Uterus (tissue), 3 donors: ENCODE measurements at regions not wholly inside any gene's neighbourhood (a gene's known extent, or its start where the extent isn't known, plus 50 kb on each side); places are given as distances from the start of the nearest gene placed in this dataset.
A peak's percentile ranks its signal among the peaks of the same experiment; 100 is the strongest.

ENCODE experiments used
- DNase-seq, 2 donors: peaks; one replicate each; pipeline ENCODE4 v3.0.0-alpha.2; 2019 to 2020
- H3K27ac ChIP-seq, 2 donors: fragments of 200-600 bp; sonication (generic); 1 replicate in 1 of 2; 2 replicates in 1 of 2; pipeline ENCODE4 v1.5.1; 2016 to 2018
- H3K27me3 ChIP-seq, 2 donors: fragments of 200-600 bp; sonication (generic); one replicate each; pipeline ENCODE4 v1.5.1; 2018 to 2019; ENCODE audit warnings: control low read depth in 1 of 2
- H3K36me3 ChIP-seq, 2 donors: fragments of 200-600 bp; sonication (generic); one replicate each; pipeline ENCODE4 v1.5.1; 2019; ENCODE audit warnings: control low read depth in 1 of 2
- H3K4me1 ChIP-seq, 2 donors: fragments of 200-600 bp; sonication (generic); one replicate each; pipeline ENCODE4 v1.5.1; 2018 to 2019; ENCODE audit warnings: control low read depth in 1 of 2
- H3K4me3 ChIP-seq, 2 donors: fragments of 200-600 bp; sonication (generic); 1 replicate in 1 of 2; 2 replicates in 1 of 2; pipeline ENCODE4 v1.5.1; 2018 to 2019; ENCODE audit warnings: mild to moderate bottlenecking in 1 of 2
- H3K9me3 ChIP-seq, 2 donors: fragments of 200-600 bp; sonication (generic); one replicate each; pipeline ENCODE4 v1.5.1; 2019; ENCODE audit warnings: control low read depth in 1 of 2
- CTCF ChIP-seq, 4 experiments: fragments of 200-600 bp in 2 of 4; fragments of 450-650 bp in 2 of 4; sonication (generic) in 2 of 4; IDR thresholded peaks; one replicate each; pipeline ENCODE4 v1.5.1; 2016 to 2019; ENCODE audit warnings: antibody characterized with exemption in 4 of 4, mild to moderate bottlenecking in 2 of 4, moderate library complexity in 1 of 4
- POLR2A ChIP-seq, 2 donors: fragments of 450-650 bp; IDR thresholded peaks; one replicate each; pipeline ENCODE4 v1.6.1; 2016; ENCODE audit warnings: antibody characterized with exemption in 2 of 2, mild to moderate bottlenecking in 1 of 2, moderate library complexity in 1 of 2
- intact Hi-C: fragments of 100-400 bp; cut with DNase I; formaldehyde crosslinking; loops from one replicate; pipeline ENCODE4 v1.15.1; 2023; ENCODE audit warnings: low total_unique reads
- donor health status: DM: yes; HTN: yes; CAD: no.

- H3K9me3 ChIP-seq = no peaks in the 10 kb centered on the region
- H3K36me3 ChIP-seq = no peaks in the 10 kb centered on the region
- no peak overlapping the region for H3K27ac ChIP-seq
- TF ChIP-seq CTCF (IDR thresholded peaks at IDR 0.05) (no peak), POLR2A (IDR thresholded peaks at IDR 0.05) (no peak)
- no peaks in the 10 kb centered on the region for H3K27me3 ChIP-seq
- intact Hi-C loops = no loop called here
- peaks cover 0 to 6% of the 10 kb centered on the region in 2 donors for H3K4me1 ChIP-seq
- H3K4me3 ChIP-seq = no peak overlapping the region
- DNase-seq = peak in 1 of 2 donors; percentile 8
These were observed 90.9 kb downstream of the MATN1 start for GRCh38 chr1:30632481-30632880.

- intact Hi-C loops = no loop called here
- no peak for TF ChIP-seq CTCF (IDR thresholded peaks at IDR 0.05)
- TF ChIP-seq POLR2A (IDR thresholded peaks at IDR 0.05) = no peak
- no peaks in the 10 kb centered on the region for H3K9me3 ChIP-seq
- no peaks in the 10 kb centered on the region for H3K27me3 ChIP-seq
- H3K4me1 ChIP-seq = peaks cover 0 to 6% of the 10 kb centered on the region in 2 donors
- no peak overlapping the region for H3K4me3 ChIP-seq
- H3K36me3 ChIP-seq = no peaks in the 10 kb centered on the region
- DNase-seq = peak in 1 of 2 donors; percentile 22
- H3K27ac ChIP-seq = no peak overlapping the region
These were observed 91.7 kb downstream of the MATN1 start for GRCh38 chr1:30631700-30632099.

- Histone ChIP-seq H3K36me3 (no peaks in the 10 kb centered on the region), H3K9me3 (no peaks in the 10 kb centered on the region), H3K27ac (no peak overlapping the region), H3K4me1 (no peaks in the 10 kb centered on the region), H3K4me3 (no peak overlapping the region), H3K27me3 (no peaks in the 10 kb centered on the region)
- TF ChIP-seq CTCF (IDR thresholded peaks at IDR 0.05) = no peak
- no peak for TF ChIP-seq POLR2A (IDR thresholded peaks at IDR 0.05)
- DNase-seq = peak in 1 of 2 donors; percentile 12
- intact Hi-C loops = no loop called here
These were observed 93.9 kb downstream of the MATN1 start for GRCh38 chr1:30629501-30629900.

GRCh38 chr1:30627994-30628393, 95.4 kb downstream of the MATN1 start:
- Histone ChIP-seq H3K9me3 (peaks cover 0 to 2% of the 10 kb centered on the region in 2 donors), H3K36me3 (no peaks in the 10 kb centered on the region), H3K27me3 (no peaks in the 10 kb centered on the region), H3K4me3 (no peak overlapping the region), H3K4me1 (no peaks in the 10 kb centered on the region), H3K27ac (no peak overlapping the region)
- TF ChIP-seq CTCF (IDR thresholded peaks at IDR 0.05) (no peak), POLR2A (IDR thresholded peaks at IDR 0.05) (no peak)
- intact Hi-C loops = no loop called here
- peak in 1 of 2 donors; percentile 4 for DNase-seq

- H3K36me3 ChIP-seq = no peaks in the 10 kb centered on the region
- intact Hi-C loops = no loop called here
- peaks cover 0 to 4% of the 10 kb centered on the region in 2 donors for H3K9me3 ChIP-seq
- DNase-seq = no peak
- no peak overlapping the region for H3K27ac ChIP-seq
- H3K4me1 ChIP-seq = no peaks in the 10 kb centered on the region
- no peak for TF ChIP-seq POLR2A (IDR thresholded peaks at IDR 0.05)
- TF ChIP-seq CTCF (IDR thresholded peaks at IDR 0.05) = no peak
- no peaks in the 10 kb centered on the region for H3K27me3 ChIP-seq
- H3K4me3 ChIP-seq = no peak overlapping the region
These were observed 96.2 kb downstream of the MATN1 start for GRCh38 chr1:30627206-30627605.
